HEK293T (cell line): ENCODE measurements at regions not wholly inside any gene's neighbourhood (a gene's known extent, or its start where the extent isn't known, plus 50 kb on each side); places are given as distances from the start of the nearest gene placed in this dataset.

ENCODE experiments used
- BHLHE40 ChIP-seq: fragments of 450-650 bp; IDR thresholded peaks from 2 replicates; pipeline ENCODE4 v1.6.1; 2016; ENCODE audit warnings: mild to moderate bottlenecking, moderate library complexity, borderline replicate concordance
- CTBP1 ChIP-seq: fragments of 450-650 bp; IDR thresholded peaks from 2 replicates; pipeline ENCODE4 v1.6.1; 2016; ENCODE audit warnings: borderline replicate concordance
- ELF4 ChIP-seq: fragments of 450-650 bp; IDR thresholded peaks from 2 replicates; pipeline ENCODE4 v1.6.1; 2017; ENCODE audit warnings: antibody characterized with exemption
- FOXA1 ChIP-seq: fragments of 450-650 bp; IDR thresholded peaks from 2 replicates; pipeline ENCODE4 v1.6.1; 2016; ENCODE audit warnings: mild to moderate bottlenecking
- FOXM1 ChIP-seq: fragments of 450-650 bp; IDR thresholded peaks from 2 replicates; pipeline ENCODE4 v1.6.1; 2017; ENCODE audit warnings: mild to moderate bottlenecking, borderline replicate concordance
- LEF1 ChIP-seq: fragments of 450-650 bp; IDR thresholded peaks from 2 replicates; pipeline ENCODE4 v1.6.1; 2017; ENCODE audit warnings: mild to moderate bottlenecking, borderline replicate concordance
- SP1 ChIP-seq: fragments of 450-650 bp; IDR thresholded peaks from 2 replicates; pipeline ENCODE4 v1.6.1; 2017
- SUZ12 ChIP-seq: fragments of 450-650 bp; IDR thresholded peaks from 2 replicates; pipeline ENCODE4 v1.6.1; 2016; ENCODE audit warnings: mild to moderate bottlenecking
- TF ChIP-seq, protein P1 (sequence below): fragments of 450-650 bp; IDR thresholded peaks from 2 replicates; pipeline ENCODE4 v1.6.1; 2016

DNA sequence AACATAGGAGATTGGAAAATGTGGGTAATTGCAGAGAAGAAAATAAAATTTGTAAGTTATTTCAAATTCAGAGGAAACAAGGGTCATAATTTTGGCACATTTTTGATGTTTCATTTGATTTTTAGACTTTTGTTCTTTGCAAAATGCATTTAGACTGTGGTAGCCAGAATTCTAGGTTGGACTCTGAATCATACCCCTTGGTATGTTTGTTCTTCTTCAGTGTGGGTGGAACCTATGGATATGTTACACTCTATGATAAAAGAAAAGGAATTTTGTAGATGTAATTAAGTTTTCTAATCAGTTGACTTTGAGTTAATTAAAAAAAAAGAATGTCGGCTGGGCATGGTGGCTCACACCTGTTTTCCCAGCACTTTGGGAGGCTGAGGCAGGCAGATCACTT is 827.0 kb downstream of the AACS start:
- TF ChIP-seq SP1 = no peak
- TF ChIP-seq, protein P1, sequence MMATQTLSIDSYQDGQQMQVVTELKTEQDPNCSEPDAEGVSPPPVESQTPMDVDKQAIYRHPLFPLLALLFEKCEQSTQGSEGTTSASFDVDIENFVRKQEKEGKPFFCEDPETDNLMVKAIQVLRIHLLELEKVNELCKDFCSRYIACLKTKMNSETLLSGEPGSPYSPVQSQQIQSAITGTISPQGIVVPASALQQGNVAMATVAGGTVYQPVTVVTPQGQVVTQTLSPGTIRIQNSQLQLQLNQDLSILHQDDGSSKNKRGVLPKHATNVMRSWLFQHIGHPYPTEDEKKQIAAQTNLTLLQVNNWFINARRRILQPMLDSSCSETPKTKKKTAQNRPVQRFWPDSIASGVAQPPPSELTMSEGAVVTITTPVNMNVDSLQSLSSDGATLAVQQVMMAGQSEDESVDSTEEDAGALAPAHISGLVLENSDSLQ = no peak
- no peak for TF ChIP-seq SUZ12
- TF ChIP-seq CTBP1 = no peak
- no peak for TF ChIP-seq FOXM1
- no peak for TF ChIP-seq ELF4
- TF ChIP-seq FOXA1 = no peak
- no peak for TF ChIP-seq LEF1
- no peak for TF ChIP-seq BHLHE40
